HG02798 (cell line): ENCODE measurements at regions not wholly inside any gene's neighbourhood (a gene's known extent, or its start where the extent isn't known, plus 50 kb on each side); places are given as distances from the start of the nearest gene placed in this dataset.
"Not testable (repeated sequence)": the region's sequence is repeated elsewhere in the genome, so short reads cannot be mapped to it uniquely, and the experiment has no call there.

Source experiments
- ATAC-seq: cut with Tn5 transposase; IDR thresholded peaks from one replicate; pipeline ENCODE4 v1.9.1; 2021; ENCODE audit warnings: mild to moderate bottlenecking; ENCODE audit not compliant: unreplicated experiment, poor library complexity

DNA sequence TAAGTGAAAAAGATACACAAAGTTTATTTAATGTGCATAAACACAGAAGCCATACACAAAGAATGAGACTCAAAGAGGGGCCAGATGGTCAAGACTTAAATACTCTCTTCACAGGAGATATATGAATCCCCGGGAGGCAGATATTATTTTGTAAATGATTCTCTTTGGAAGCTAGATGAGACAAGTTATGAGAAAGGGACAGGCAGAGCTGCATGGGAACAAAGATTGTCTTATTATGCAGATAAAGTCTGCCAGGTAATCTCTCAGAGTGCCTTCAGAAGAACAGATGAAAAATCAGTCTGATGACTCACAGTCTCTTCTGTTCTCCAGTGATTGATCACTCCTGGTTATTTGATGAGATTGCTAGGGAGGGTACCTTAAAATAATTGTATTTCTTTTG is 89.0 kb downstream of the NAF1 start:
- ATAC-seq, result no peak

DNA sequence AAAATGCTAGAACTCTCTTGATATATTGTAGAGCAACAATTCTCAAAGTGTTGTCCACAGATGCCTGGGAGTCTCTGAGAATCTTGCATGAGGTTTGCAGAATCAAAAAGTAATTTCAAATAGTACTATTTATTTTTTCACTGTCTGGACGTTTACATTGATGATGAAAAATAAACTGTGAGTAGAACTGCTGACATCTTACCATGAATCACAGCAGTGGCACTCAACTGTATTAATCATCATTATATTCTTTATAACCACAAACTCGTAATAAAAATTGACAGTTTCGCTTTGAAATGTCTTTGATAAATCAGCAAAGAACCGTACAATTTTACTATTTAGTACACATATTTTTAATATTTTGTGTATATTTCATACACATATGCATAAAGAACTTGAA is 94.5 kb downstream of the NAF1 start:
- no peak for ATAC-seq

DNA sequence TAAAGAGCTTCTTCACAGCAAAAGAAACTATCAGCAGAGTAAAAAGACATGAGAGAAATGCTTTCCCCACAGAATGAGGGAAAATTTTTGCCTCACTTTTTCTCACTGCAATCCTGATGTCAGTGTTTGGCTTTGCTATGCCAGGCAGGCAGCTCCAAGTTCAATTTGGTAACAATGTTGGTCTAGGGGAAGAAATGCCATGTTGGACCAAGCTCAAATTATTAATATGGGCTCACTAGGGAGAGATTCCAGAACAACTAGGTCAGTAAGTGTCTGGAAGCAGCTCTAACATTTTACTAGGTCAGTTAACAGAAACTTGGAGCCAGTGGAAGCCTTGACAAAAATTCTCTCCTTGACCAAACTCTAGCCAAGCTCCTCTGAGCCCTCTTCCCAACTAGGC is 95.4 kb downstream of the NAF1 start:
- no peak for ATAC-seq

DNA sequence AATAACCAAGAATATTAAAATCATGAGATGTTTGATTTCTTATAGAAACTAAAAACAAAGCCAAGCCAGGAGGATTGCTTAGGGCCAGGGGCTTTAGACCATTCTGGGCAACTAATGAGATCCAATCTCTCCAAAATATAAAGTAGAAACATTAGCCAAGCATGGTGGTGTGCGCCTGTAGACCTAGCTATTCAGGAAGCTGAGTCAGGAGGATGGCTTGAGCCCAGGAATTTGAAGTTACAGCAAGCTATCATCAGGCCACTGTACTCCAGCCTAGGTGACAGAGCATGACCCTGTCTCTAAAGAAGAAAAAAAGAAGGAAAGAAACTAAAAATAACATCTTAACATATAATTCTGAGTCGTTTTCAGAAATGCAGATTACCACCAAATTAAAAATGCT is 96.7 kb downstream of the NAF1 start:
- ATAC-seq, result no peak

DNA sequence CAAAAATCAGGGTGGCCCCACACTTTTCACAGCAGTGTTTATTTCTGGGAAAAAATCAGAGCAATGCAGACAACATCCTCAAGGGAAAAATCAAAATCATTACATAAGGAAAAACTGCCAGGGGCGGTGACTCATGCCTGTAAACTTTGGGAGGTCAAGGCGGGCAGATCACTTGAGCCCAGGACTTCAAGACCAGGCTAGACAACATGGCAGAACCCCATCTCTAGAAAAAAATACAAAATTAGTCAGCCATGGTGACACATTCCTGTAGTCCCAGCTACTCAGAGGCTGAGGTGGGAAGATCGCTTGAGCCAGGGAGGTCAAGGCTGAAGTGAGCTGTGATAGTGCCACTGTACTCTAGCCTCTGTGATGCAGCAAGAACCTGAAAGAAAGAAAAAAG is 102.8 kb downstream of the NAF1 start:
- no peak for ATAC-seq

DNA sequence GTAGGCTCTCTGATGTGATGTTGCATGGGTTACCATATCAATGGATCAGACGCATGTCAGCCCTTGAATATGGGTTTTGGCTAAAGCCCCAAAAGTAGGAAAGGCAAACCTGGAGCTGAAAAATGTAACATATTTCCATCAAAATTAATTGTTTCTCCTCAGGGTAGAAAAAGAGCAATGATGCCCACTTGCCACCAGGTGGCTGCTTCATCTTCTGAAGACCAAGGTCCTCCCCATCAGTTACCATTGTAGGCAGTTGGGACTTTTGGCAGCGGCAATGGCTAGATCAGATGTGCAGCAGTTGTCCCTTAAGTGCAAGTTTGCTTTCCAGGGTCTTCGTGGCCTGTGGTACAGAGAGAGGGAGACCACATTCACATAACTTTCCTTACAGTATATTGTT is 118.2 kb downstream of the NAF1 start:
- ATAC-seq, result peak; percentile 89

DNA sequence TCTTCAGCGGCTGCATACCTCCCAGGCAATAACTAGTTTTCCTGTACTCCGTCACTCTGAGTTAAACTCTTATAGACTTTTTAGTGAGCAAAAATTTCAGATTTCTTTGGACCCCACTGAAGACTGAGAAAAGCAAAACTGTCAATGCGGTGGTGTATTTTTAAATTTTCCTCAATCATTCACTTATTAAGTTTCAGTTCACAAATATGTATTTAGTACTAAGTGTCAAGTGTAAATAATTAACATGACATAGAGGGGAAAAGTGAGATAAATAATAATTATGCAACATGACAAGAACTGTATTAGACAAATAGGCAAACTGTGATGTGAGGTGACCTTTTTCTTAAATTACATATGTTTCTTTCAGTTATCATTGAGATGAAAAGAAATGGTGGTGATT is 124.4 kb downstream of the NAF1 start:
- peak; percentile 56 for ATAC-seq

DNA sequence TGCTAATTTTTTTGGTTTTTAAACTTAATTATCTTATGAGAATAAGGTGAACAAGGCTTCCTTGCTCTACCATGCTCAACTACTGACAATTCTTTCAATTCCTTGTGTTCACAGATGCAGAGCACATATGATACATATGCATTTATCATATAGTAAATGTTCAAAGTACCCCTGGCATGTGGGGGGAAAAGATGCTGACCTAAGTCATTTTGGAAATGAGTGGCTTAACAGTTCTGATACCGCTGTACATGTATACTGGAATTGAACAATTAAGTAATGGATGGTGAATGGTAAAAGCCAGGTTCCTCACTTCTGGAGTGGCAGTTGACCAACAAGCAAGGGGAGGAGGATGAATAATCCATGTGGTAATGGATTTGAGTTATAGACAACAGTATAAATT is 149.6 kb downstream of the NAF1 start:
- no peak for ATAC-seq

DNA sequence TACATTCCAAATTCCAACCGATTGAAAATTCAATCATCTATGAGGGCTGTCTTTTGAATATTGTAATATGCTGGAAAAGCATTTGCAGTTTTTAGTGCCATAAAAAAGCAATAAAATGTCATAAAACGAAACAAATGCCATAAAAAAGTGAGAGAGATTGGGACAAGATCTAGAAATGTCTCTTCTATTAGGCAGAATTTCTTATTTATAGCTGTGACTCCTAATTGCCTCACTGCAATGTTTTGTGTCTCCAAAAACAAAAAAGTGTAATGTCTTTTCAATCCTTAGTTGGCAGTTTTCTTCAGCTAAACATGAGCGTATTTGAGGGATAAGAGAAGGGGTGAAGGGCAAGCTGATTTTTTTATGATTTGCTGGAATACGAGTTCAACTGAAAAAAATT is 153.9 kb downstream of the NAF1 start:
- ATAC-seq, result no peak

DNA sequence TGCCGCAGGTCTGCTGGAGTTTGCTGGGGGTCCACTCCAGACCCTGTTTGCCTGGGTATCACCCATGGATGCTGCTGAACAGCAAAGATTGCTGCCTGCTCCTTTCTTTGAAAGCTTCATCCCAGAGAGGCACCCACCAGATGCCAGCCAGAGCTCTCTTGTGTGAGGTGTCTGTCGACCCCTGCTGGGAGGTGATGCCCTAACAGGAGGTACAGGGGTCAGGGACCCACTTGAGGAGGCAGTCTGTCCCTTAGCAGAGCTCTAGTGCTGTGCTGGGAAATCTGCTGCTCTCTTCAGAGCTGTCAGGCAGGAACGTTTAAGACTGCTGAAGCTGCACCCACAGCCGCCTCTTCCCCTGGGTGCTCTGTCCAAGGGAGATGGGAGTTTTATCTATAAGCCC is 162.7 kb downstream of the NAF1 start:
- ATAC-seq, result no peak

DNA sequence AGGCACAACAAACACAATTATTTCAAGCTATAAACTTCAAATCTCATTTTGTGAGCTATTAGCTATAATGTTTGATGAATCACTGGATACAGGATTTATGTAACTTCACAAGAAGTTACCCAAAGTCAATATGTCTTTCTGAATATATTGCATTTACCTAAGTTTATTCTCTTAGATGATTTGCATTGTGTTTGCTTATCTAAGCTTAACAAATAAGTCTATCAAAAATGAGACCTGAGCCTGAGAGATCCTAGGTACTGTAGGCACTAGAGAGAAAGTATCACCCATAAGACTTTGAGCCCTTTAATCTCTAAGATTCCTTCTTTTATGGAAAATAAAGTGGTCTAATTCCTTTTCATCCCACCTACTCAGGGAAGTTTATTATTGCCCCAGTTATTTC is 178.2 kb downstream of the NAF1 start:
- no peak for ATAC-seq

DNA sequence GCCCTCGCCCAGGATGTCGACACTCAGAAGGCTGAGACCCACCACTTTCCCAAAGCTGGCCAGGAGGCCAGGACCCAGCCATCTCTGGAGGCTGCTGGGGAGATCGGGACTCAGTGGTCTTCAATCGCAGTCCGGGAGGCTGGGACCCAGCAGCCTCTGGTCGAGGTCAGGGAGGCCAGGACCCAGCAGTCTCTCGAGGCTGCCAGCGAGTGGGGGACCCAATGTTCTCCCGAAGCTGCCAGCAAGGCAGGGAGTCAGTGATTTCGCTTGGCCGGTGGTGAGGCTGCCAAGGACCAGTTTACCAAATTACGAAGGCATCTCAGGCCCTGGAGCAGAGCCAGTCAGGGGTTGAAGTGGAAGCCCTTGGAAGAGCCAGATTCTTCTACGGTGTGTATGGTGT is 181.6 kb downstream of the NAF1 start:
- no peak for ATAC-seq

DNA sequence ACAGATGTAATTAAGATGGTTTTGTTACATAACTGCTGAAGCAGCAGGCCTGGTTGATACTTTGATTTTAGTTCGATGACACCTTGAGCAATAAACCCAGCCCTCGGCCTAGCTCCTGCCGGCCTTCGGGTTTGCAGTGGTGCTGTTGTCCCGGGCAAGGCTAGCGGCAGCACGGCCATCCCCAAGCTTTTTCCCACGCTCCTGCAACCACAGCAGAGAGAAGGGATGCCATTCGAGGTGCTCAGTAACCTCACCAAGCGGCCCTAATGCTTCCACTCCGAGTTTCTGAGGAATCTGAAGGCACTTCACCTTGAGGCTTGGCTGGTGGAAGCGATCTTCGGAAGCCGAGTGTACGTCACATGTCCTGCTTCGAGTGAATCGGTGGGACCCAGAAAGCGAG is 182.1 kb downstream of the NAF1 start:
- no peak for ATAC-seq

DNA sequence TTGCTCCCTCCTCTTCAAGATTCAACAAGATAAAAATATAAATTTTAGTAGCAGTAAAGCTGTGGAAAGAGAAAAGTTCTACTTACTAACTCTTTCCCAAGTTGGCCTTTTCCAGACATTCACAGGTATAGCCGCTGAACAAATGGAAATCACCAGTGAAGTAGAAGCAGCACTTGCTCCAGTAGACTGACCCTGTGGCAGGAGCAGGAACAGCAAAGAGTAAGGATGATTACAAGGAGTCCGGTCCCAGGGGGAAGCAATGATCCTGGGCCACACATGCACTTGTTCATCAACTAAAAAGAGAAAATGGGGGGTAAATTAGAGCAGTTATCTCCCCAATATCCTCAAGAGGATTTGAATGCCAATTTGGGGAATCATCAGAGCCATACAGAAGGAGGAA is 184.9 kb downstream of the NAF1 start:
- ATAC-seq, result no peak

DNA sequence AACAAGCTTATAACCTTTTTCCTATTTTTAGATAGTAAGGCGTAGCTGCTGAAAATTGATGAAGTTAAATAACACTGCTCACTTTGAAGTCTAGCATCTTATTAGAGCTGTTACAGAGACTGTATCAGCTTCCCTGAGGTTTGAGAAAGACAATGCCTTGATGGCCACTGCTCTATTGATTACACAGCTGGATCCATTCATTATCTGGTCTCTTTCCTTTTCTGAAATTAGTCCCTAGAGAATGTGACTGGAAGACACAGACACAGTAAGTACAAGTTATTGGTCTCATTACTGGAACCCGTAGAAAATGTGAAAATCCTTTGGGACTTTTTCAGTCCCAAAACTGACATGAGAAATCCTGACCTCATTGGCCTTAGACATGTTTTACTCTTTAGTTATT is 188.3 kb downstream of the NAF1 start:
- ATAC-seq, result no peak

DNA sequence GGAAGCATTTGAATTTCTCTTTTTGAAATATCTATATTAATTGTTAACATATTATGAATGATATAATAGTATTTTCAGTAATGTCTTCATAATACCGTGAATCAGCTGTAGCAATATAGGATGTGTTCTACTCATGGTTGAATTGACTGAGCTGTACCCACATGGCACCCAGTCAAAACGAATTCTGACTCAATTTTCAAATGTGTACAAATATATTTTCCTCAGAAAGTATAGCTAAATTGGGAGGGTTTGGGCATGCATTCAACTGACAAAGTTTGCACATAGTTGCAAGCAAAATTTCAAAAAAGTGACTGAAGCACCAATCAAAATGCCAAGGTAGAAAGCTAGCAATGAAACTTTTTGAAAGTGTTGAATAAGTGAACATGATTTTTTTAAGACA is 188.9 kb downstream of the NAF1 start:
- ATAC-seq, result no peak

DNA sequence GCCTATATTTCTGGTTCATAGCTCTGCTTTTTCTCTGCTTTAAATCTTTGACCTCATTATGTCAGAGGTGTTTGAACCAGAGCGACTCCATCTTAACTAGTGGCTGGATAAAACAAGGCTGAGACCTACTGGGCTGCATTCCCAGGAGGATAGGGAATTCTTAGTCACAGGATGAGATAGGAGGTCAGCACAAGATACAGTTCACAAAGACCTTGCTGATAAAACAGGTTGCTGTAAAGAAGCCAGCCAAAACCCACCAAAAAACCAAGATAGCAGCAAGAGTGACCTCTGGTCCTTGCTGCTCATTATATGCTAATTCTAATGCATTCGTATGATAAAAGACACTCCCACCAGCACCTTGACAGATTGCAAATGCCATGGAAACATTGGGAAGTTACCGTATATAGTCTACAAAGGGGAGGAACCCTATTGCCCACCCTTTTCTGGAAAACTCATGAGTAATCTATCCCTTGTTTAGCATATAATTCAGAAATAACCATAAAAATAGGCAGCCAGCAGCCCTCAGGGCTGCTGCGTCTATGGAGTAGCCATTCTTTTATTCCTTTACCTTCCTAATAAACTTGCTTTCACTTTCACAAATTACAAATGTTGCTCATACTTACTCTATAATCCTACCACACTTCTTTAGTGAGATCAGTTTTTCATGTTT is 193.9 kb downstream of the NAF1 start:
- no peak for ATAC-seq

DNA sequence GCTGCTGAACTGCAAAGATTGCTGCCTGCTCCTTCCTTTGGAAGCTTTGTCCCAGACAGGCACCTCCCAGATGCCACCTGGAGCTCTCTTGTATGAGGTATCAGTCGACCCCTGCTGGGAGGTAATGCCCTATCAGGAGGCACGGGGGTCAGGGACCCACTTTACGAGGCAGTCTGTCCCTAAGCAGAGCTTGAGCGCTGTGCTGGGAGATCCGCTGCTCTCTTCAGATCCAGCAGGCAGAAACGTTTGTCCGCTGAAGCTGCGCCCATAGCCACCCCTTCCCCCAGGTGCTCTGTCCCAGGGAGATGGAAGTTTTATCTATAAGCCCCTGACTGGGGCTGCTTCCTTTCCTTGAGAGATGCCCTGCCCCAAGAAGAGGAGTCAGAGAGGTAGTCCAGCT is 197.5 kb downstream of the NAF1 start:
- no peak for ATAC-seq

DNA sequence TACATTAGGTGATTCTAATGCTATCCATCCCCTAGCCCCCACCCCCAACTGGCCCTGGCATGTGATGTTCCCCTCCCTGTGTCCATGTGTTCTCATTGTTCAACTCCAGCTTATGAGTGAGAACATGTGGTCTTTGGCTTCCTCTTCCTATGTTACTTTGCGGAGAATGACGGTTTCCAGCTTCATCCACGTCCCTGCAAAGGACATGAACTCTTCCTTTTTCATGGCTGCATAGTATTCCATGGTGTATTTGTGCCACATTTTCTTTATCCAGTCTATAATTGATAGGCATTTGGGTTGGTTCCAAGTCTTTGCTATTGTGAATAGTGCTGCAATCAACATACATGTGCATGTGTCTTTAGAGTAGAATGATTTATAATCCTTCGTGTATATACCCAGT is 200.7 kb downstream of the NAF1 start:
- ATAC-seq, result not testable (repeated sequence)

DNA sequence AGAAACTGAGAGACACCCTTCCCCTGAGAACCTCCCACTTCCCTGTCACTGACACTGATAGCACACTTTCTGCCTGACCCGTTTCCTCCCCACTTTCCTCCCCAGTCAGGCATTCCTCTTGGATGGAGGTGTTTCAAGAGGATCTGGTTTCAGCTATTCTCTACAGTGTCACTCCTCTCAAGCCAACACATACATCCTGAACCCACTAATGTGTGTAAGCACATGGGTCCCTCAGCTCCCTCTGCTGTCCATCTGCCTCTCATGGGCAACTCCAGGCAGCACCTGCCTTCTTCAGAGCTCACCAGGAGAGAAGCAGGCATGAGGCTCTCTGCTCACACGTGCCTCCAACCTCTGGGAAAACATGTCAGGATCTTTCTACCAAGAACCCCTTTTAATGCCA is 207.6 kb downstream of the NAF1 start:
- peak; percentile 59 for ATAC-seq

DNA sequence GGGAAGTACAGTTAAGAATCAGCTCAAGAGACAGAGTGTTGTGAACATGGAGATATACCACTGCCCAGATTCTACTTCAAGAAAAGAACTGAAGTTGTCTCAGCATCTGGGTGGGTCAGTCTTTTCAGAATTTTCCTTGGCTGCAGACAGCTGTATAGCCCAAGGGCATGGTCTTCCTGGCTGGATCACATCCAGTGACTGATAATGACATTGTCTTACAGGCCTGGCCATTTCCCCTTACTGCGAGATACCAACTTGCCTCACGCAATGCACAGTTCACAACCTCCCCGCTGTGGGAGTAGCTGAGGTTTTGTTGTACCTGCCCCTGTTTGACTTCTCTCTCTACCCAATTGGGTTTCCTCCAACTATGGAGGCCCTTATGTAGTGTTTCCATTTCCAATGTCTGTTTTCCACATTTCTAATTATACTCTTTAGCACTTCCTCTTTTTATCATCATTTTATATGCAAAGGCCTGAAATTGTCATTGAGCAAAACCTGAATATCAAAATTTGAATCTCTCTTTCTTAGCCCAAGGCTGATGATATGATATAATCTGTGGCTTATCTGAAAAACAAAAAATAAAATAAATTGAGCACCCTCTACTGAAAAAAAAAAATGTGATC is 209.1 kb downstream of the NAF1 start:
- ATAC-seq, result no peak

DNA sequence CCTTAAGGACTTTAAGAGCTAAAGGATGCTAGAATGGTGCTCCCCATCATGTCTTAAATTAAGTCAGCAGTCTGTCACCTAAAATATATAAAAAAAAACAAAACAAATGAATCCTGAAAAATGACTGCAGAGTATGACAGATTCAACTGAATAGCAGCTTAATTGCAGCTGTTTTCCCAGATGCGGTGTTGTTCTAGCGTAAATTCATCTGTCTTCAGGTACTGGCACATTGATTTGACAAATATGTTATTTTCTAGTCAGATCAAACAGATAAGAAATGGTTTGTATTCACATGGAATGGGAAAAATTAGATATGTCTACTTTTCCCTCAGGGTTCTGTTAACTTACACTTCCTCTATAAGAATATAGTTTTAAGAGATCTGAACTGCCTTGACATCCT is 211.7 kb downstream of the NAF1 start:
- ATAC-seq, result no peak

DNA sequence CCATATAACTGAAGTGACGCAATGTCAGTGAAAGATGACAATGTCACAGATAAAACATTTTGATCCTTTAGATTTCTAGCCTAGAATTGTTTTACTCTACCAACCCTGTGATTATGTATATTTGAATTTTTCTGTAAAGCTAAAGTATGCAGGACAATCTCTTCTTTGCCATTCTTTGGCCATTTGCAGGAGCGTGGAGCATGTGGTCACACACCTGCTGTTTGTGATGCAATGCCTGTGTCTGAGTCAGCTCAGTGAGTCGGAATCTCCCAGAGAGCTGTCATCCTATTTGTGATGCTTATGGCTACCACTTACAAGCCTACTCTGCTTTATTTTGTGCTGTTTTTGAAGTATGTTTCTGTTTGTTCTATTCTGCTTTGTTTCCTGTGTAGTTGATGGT is 214.5 kb downstream of the NAF1 start:
- no peak for ATAC-seq
